H9 (cell line): ENCODE measurements at regions not wholly inside any gene's neighbourhood (a gene's known extent, or its start where the extent isn't known, plus 50 kb on each side); places are given as distances from the start of the nearest gene placed in this dataset.

ENCODE experiments used
- DNase-seq: peaks from one replicate; pipeline ENCODE4 v3.0.0-alpha.2; 2017
- H2AFZ ChIP-seq: one replicate; pipeline ENCODE4 v1.6.1; 2013; ENCODE audit warnings: mild to moderate bottlenecking, low read length, control low read depth, moderate library complexity
- H2AK5ac ChIP-seq: 2 replicates; pipeline ENCODE4 v1.6.1; 2013; ENCODE audit warnings: low read length, control low read depth, mixed read lengths; ENCODE audit not compliant: insufficient read length
- H2BK120ac ChIP-seq: one replicate; pipeline ENCODE4 v1.6.1; 2013; ENCODE audit warnings: low read depth, mild to moderate bottlenecking, low read length, control low read depth, inconsistent platforms; ENCODE audit not compliant: poor library complexity, severe bottlenecking
- H2BK12ac ChIP-seq: 2 replicates; pipeline ENCODE4 v1.6.1; 2013; ENCODE audit warnings: low read length, control low read depth, mixed read lengths, low read depth; ENCODE audit not compliant: insufficient read length
- H2BK15ac ChIP-seq: 2 replicates; pipeline ENCODE4 v1.6.1; 2013; ENCODE audit warnings: low read depth, low read length, control low read depth
- H2BK20ac ChIP-seq: one replicate; pipeline ENCODE4 v1.6.1; 2013; ENCODE audit warnings: low read depth, mild to moderate bottlenecking, low read length, control low read depth, inconsistent platforms; ENCODE audit not compliant: poor library complexity, severe bottlenecking
- H2BK5ac ChIP-seq: 2 replicates; pipeline ENCODE4 v1.6.1; 2013; ENCODE audit warnings: low read length, control low read depth, mixed read lengths; ENCODE audit not compliant: insufficient read length
- H3K14ac ChIP-seq: 2 replicates; pipeline ENCODE4 v1.6.1; 2013; ENCODE audit warnings: low read length, control low read depth; ENCODE audit not compliant: insufficient read depth
- H3K18ac ChIP-seq: 2 replicates; pipeline ENCODE4 v1.6.1; 2013; ENCODE audit warnings: low read depth, mild to moderate bottlenecking, mixed read lengths, low read length, control low read depth; ENCODE audit not compliant: insufficient read length
- H3K23ac ChIP-seq: 2 replicates; pipeline ENCODE4 v1.6.1; 2013; ENCODE audit warnings: low read length, control low read depth, mixed read lengths, low read depth; ENCODE audit not compliant: insufficient read length
- H3K23me2 ChIP-seq: 2 replicates; pipeline ENCODE4 v1.6.1; 2013; ENCODE audit warnings: low read depth, mild to moderate bottlenecking, mixed read lengths, low read length, control low read depth; ENCODE audit not compliant: insufficient read length, poor library complexity, severe bottlenecking
- H3K27ac ChIP-seq: 2 replicates; pipeline ENCODE4 v1.5.1; 2013; ENCODE audit warnings: low read length, control low read depth, mixed read lengths, low read depth; ENCODE audit not compliant: insufficient read length
- H3K27me3 ChIP-seq: 2 replicates; pipeline ENCODE4 v1.6.1; 2013; ENCODE audit warnings: low read length, control low read depth, inconsistent platforms; ENCODE audit not compliant: insufficient read depth
- H3K4ac ChIP-seq: 2 replicates; pipeline ENCODE4 v1.6.1; 2013; ENCODE audit warnings: low read depth, mild to moderate bottlenecking, control low read depth, inconsistent platforms, low read length, moderate library complexity
- H3K4me1 ChIP-seq: 2 replicates; pipeline ENCODE4 v1.6.1; 2013; ENCODE audit warnings: low read length, control low read depth, inconsistent platforms; ENCODE audit not compliant: insufficient read depth
- H3K4me2 ChIP-seq: 2 replicates; pipeline ENCODE4 v1.6.1; 2013; ENCODE audit warnings: low read length, control low read depth, mixed read lengths; ENCODE audit not compliant: insufficient read length, insufficient read depth
- H3K56ac ChIP-seq: 2 replicates; pipeline ENCODE4 v1.6.1; 2013; ENCODE audit warnings: low read depth, mild to moderate bottlenecking, mixed read lengths, low read length, control low read depth; ENCODE audit not compliant: insufficient read length
- H3K79me1 ChIP-seq: 2 replicates; pipeline ENCODE4 v1.6.1; 2013; ENCODE audit warnings: low read depth, mild to moderate bottlenecking, moderate library complexity, low read length, control low read depth, inconsistent platforms; ENCODE audit not compliant: insufficient read depth, poor library complexity, severe bottlenecking
- H3K79me2 ChIP-seq: 2 replicates; pipeline ENCODE4 v1.6.1; 2013; ENCODE audit warnings: low read length, control low read depth, inconsistent platforms; ENCODE audit not compliant: insufficient read depth
- H3K9ac ChIP-seq: 2 replicates; pipeline ENCODE4 v1.6.1; 2013; ENCODE audit warnings: low read length, control low read depth, mixed read lengths; ENCODE audit not compliant: insufficient read length; ENCODE audit errors: extremely low read depth
- H3K9me3 ChIP-seq: one replicate; pipeline ENCODE4 v1.6.1; 2013; ENCODE audit warnings: low read depth, low read length, inconsistent platforms; ENCODE audit not compliant: control insufficient read depth
- H3T11ph ChIP-seq: one replicate; pipeline ENCODE4 v1.6.1; 2013; ENCODE audit warnings: mild to moderate bottlenecking, low read length, control low read depth, inconsistent platforms
- H4K20me1 ChIP-seq: one replicate; pipeline ENCODE4 v1.6.1; 2013; ENCODE audit not compliant: control insufficient read depth, insufficient read length, insufficient read depth
- H4K5ac ChIP-seq: 2 replicates; pipeline ENCODE4 v1.6.1; 2013; ENCODE audit warnings: low read depth, mild to moderate bottlenecking, mixed read lengths, low read length, control low read depth; ENCODE audit not compliant: insufficient read length
- H4K8ac ChIP-seq: replicated peaks from 2 replicates; pipeline ENCODE4 v1.6.1; 2013; ENCODE audit warnings: low read length, control low read depth, mixed read lengths, low read depth; ENCODE audit not compliant: insufficient read length
- H4K91ac ChIP-seq: 2 replicates; pipeline ENCODE4 v1.6.1; 2013; ENCODE audit warnings: low read depth, mild to moderate bottlenecking, moderate library complexity, mixed read lengths, low read length, control low read depth; ENCODE audit not compliant: insufficient read length
- H3K27ac Mint-ChIP-seq, 3 experiments: 2 replicates in 2 of 3; 3 replicates in 1 of 3; pipeline ENCODE4 v1.8.0; 2020 to 2021; ENCODE audit warnings: mixed read lengths in 3 of 3, mild to moderate bottlenecking in 1 of 3, moderate library complexity in 1 of 3
- H3K27me3 Mint-ChIP-seq: 2 replicates; pipeline ENCODE4 v1.8.0; 2021; ENCODE audit warnings: low read depth, mild to moderate bottlenecking, moderate library complexity, mixed read lengths
- H3K36me3 Mint-ChIP-seq, 3 experiments: 2 replicates in 2 of 3; 3 replicates in 1 of 3; pipeline ENCODE4 v1.8.0; 2020 to 2021; ENCODE audit warnings: low read depth in 3 of 3, mixed read lengths in 3 of 3; ENCODE audit not compliant: insufficient read depth in 1 of 3
- H3K4me1 Mint-ChIP-seq, 2 experiments: 2 replicates each; pipeline ENCODE4 v1.8.0; 2020; ENCODE audit warnings: mixed read lengths in 2 of 2
- H3K4me3 Mint-ChIP-seq, 2 experiments: 2 replicates in 1 of 2; 3 replicates in 1 of 2; pipeline ENCODE4 v1.8.0; 2020 to 2021; ENCODE audit warnings: mild to moderate bottlenecking in 2 of 2, mixed read lengths in 2 of 2, moderate library complexity in 1 of 2
- H3K9me3 Mint-ChIP-seq, 2 experiments: 2 replicates in 1 of 2; 3 replicates in 1 of 2; pipeline ENCODE4 v1.8.0; 2020; ENCODE audit warnings: mild to moderate bottlenecking in 2 of 2, mixed read lengths in 2 of 2, moderate library complexity in 1 of 2
- WGBS: extraction: QIAGEN DNeasy Blood & Tissue Kit; methylation state at CpG from one replicate; pipeline ENCODE4 v1.1.7; 2013; ENCODE audit warnings: missing lambda C conversion rate, low lambda C conversion rate, mixed read lengths; ENCODE audit not compliant: insufficient read length; ENCODE audit errors: extremely low coverage; 5-methylcytosine and 5-hydroxymethylcytosine counted together
- TF ChIP-seq, protein P1 (sequence below): fragments of 200-600 bp; sonication (generic); conservative IDR thresholded peaks from 3 replicates; pipeline ENCODE4 v1.8.0; 2021; ENCODE audit warnings: antibody characterized with exemption, mild to moderate bottlenecking

DNA sequence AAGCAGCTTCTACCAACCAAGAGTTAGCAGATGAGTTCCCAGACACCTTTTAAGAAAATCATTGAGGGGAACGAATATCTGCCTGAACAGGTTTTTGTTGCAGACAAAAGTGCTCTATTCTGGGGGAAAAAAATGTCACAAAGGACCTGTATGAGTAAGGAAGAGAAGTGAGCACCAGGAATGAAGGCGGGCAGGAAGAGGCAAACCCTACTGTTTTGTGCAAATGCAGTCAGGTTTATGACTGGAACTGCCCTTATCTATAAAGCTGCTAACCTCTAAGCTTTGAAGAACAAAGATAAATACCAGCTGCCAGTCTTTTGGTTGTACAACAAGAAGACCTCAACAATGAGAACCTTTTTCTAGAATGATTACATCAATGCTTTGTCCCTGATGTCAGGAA, 292.4 kb upstream of the SP4 start:
- Histone ChIP-seq H3K4me1 (no peaks in the 10 kb centered on the region), H3K23me2 (no peaks in the 10 kb centered on the region), H3K14ac (no peak overlapping the region), H3K9me3 (no peaks in the 10 kb centered on the region), H3K4me2 (no peak overlapping the region), H3K18ac (no peak overlapping the region), H3K79me2 (no peaks in the 10 kb centered on the region), H4K5ac (no peak overlapping the region), H3K4ac (no peak overlapping the region), H2AFZ (no peak overlapping the region), H2BK15ac (no peak overlapping the region), H4K20me1 (no peaks in the 10 kb centered on the region), H4K91ac (no peak overlapping the region), H3T11ph (no peak overlapping the region), H3K27me3 (no peaks in the 10 kb centered on the region), H4K8ac (no peak overlapping the region), H2AK5ac (no peak overlapping the region), H2BK12ac (no peak overlapping the region), H3K56ac (no peak overlapping the region), H3K79me1 (no peaks in the 10 kb centered on the region), H3K27ac (no peak overlapping the region), H2BK20ac (no peak overlapping the region), H3K23ac (no peak overlapping the region), H3K9ac (no peak overlapping the region), H2BK120ac (no peak overlapping the region), H2BK5ac (no peak overlapping the region)
- peaks cover 1% of the 10 kb centered on the region; the same call in 1 of the 2 replicates for H3K27me3 Mint-ChIP-seq
- H3K36me3 Mint-ChIP-seq = no peaks in the 10 kb centered on the region; a peak in 1 of 7 replicates
- DNase-seq = no peak
- no peak overlapping the region for H3K27ac Mint-ChIP-seq
- TF ChIP-seq, protein P1, sequence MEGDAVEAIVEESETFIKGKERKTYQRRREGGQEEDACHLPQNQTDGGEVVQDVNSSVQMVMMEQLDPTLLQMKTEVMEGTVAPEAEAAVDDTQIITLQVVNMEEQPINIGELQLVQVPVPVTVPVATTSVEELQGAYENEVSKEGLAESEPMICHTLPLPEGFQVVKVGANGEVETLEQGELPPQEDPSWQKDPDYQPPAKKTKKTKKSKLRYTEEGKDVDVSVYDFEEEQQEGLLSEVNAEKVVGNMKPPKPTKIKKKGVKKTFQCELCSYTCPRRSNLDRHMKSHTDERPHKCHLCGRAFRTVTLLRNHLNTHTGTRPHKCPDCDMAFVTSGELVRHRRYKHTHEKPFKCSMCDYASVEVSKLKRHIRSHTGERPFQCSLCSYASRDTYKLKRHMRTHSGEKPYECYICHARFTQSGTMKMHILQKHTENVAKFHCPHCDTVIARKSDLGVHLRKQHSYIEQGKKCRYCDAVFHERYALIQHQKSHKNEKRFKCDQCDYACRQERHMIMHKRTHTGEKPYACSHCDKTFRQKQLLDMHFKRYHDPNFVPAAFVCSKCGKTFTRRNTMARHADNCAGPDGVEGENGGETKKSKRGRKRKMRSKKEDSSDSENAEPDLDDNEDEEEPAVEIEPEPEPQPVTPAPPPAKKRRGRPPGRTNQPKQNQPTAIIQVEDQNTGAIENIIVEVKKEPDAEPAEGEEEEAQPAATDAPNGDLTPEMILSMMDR = no peak
- H3K4me3 Mint-ChIP-seq = no peak overlapping the region
- no peaks in the 10 kb centered on the region for H3K4me1 Mint-ChIP-seq
- H3K9me3 Mint-ChIP-seq = no peaks in the 10 kb centered on the region; a peak in 1 of 5 replicates
- no CpG with 5 or more reads among the region's 2 CpGs for WGBS
